GM12878 (cell line): ENCODE measurements at regions not wholly inside any gene's neighbourhood (a gene's known extent, or its start where the extent isn't known, plus 50 kb on each side); places are given as distances from the start of the nearest gene placed in this dataset.
A peak's percentile ranks its signal among the peaks of the same experiment; 100 is the strongest.

Experiments
- CBX3 ChIP-seq: fragments of 200-600 bp; sonication (generic); IDR thresholded peaks from 2 replicates; pipeline ENCODE4 v1.6.1; 2016; ENCODE audit warnings: low read depth, borderline replicate concordance
- E4F1 ChIP-seq: fragments of 450-650 bp; IDR thresholded peaks from 2 replicates; pipeline ENCODE4 v1.6.1; 2018; ENCODE audit warnings: borderline replicate concordance, mild to moderate bottlenecking; ENCODE audit not compliant: partially characterized antibody
- EGR1 ChIP-seq, 2 experiments: IDR thresholded peaks; 1 replicate in 1 of 2; 2 replicates in 1 of 2; pipeline ENCODE4 v1.6.1; 2011 to 2012; ENCODE audit warnings: low read depth in 2 of 2, low read length in 2 of 2, borderline replicate concordance in 1 of 2, mild to moderate bottlenecking in 1 of 2, moderate library complexity in 1 of 2
- ESRRA ChIP-seq: IDR thresholded peaks from 2 replicates; pipeline ENCODE4 v1.6.1; 2012; ENCODE audit warnings: mild to moderate bottlenecking, low read length, improper control_type of control experiment
- EZH2 ChIP-seq: IDR thresholded peaks from 2 replicates; pipeline ENCODE4 v1.6.1; 2012; ENCODE audit warnings: low read depth, mild to moderate bottlenecking, control low read depth, inconsistent platforms, low read length, borderline replicate concordance; ENCODE audit not compliant: control insufficient read depth
- FOXM1 ChIP-seq: IDR thresholded peaks from 2 replicates; pipeline ENCODE4 v1.6.1; 2012; ENCODE audit warnings: low read depth, mild to moderate bottlenecking, inconsistent platforms, low read length, moderate library complexity
- HDAC2 ChIP-seq: fragments of 200-600 bp; sonication (generic); IDR thresholded peaks from 2 replicates; pipeline ENCODE4 v1.6.1; 2017
- JUND ChIP-seq: IDR thresholded peaks from 2 replicates; pipeline ENCODE4 v1.6.1; 2012; ENCODE audit warnings: low read depth, mild to moderate bottlenecking, low read length, improper control_type of control experiment, moderate library complexity
- KDM1A ChIP-seq: fragments of 200-600 bp; sonication (generic); IDR thresholded peaks from 2 replicates; pipeline ENCODE4 v1.6.1; 2016; ENCODE audit warnings: borderline replicate concordance
- RUNX3 ChIP-seq: IDR thresholded peaks from 2 replicates; pipeline ENCODE4 v1.6.1; 2012; ENCODE audit warnings: low read length, inconsistent platforms
- SIN3A ChIP-seq: IDR thresholded peaks from 2 replicates; pipeline ENCODE4 v1.6.1; 2012; ENCODE audit warnings: low read depth, low read length, improper control_type of control experiment
- SKIL ChIP-seq: fragments of 450-650 bp; IDR thresholded peaks from 2 replicates; pipeline ENCODE4 v1.6.1; 2017; ENCODE audit warnings: mild to moderate bottlenecking, low read depth, inconsistent platforms; ENCODE audit not compliant: poor library complexity, severe bottlenecking
- SRF ChIP-seq, 2 experiments: IDR thresholded peaks; 2 replicates each; pipeline ENCODE4 v1.6.1; 2011; ENCODE audit warnings: low read depth in 2 of 2, low read length in 2 of 2, mild to moderate bottlenecking in 1 of 2, moderate library complexity in 1 of 2
- STAT1 ChIP-seq: fragments of 450-650 bp; conservative IDR thresholded peaks from 2 replicates; pipeline ENCODE4 v1.6.1; 2014; ENCODE audit warnings: antibody characterized with exemption, mild to moderate bottlenecking
- SUZ12 ChIP-seq: fragments of 200-600 bp; sonication (generic); IDR thresholded peaks from one replicate; pipeline ENCODE4 v1.6.1; 2018; ENCODE audit warnings: antibody characterized with exemption, mild to moderate bottlenecking; ENCODE audit not compliant: unreplicated experiment
- TBL1XR1 ChIP-seq: IDR thresholded peaks from 2 replicates; pipeline ENCODE4 v1.6.1; 2012; ENCODE audit warnings: low read depth, low read length, improper control_type of control experiment
- TCF3 ChIP-seq: IDR thresholded peaks from 2 replicates; pipeline ENCODE4 v1.6.1; 2012; ENCODE audit warnings: low read depth, mild to moderate bottlenecking, low read length, borderline replicate concordance; ENCODE audit not compliant: insufficient read depth
- YBX1 ChIP-seq: fragments of 450-650 bp; IDR thresholded peaks from 2 replicates; pipeline ENCODE4 v1.6.1; 2016; ENCODE audit warnings: antibody characterized with exemption
- YY1 ChIP-seq: IDR thresholded peaks from 2 replicates; pipeline ENCODE4 v1.6.1; 2011; ENCODE audit warnings: low read depth, mild to moderate bottlenecking, low read length

GRCh38 chr5:56588636-56589480 is 226.5 kb upstream of the MAP3K1 start (continued):
- TF ChIP-seq KDM1A: no peak
- no peak for TF ChIP-seq HDAC2
- no peak for TF ChIP-seq SUZ12
- TF ChIP-seq STAT1: no peak
- peak; percentile 61; the same call in 1 of the 2 replicates for TF ChIP-seq YY1
- no peak for TF ChIP-seq SIN3A
- no peak for TF ChIP-seq SKIL
- TF ChIP-seq ESRRA: no peak
- no peak for TF ChIP-seq YBX1
- no peak for TF ChIP-seq CBX3
- no peak for TF ChIP-seq TBL1XR1
- TF ChIP-seq E4F1: no peak
- TF ChIP-seq EZH2: no peak
- peak; percentile 78 for TF ChIP-seq RUNX3
- TF ChIP-seq JUND: no peak
- TF ChIP-seq SRF (IDR thresholded peaks at IDR 0.05; ENCODE audit: low read depth in 2 of 2, low read length in 2 of 2): peak in 1 of 2 experiments; percentile 6; a peak in 1 of 4 replicates
- peak; percentile 95 for TF ChIP-seq TCF3
- TF ChIP-seq FOXM1: peak; percentile 69; the same call in 1 of the 2 replicates
- no peak for TF ChIP-seq EGR1 (IDR thresholded peaks at IDR 0.05; ENCODE audit: borderline replicate concordance in 1 of 2, low read depth in 2 of 2, low read length in 2 of 2)
